ENCODE measurements at regions not wholly inside any gene's neighbourhood (a gene's known extent, or its start where the extent isn't known, plus 50 kb on each side); places are given as distances from the start of the nearest gene placed in this dataset.

DNA sequence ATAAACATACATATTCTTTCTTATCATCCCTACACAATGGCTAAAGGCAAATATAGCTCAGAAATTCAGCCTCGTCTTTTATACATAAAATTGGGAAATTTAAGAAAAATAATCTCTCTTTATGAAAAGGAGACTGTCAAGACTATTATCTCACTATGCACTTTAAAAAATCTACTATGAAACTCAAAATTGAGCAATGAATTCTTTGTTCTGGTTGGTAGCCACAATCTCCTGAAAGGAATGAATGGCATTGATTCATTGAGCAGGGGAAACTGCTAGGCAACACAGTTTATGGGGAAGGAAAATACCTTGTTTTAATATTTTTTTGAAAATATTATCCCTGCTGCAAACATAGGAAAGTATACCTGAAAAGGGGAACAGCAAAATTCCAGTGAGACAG is 397.1 kb downstream of the RAB28 start (continued):
- TF ChIP-seq, protein P1, sequence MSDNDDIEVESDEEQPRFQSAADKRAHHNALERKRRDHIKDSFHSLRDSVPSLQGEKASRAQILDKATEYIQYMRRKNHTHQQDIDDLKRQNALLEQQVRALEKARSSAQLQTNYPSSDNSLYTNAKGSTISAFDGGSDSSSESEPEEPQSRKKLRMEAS (IDR thresholded peaks at IDR 0.05), result no peak
- TF ChIP-seq GABPA (IDR thresholded peaks at IDR 0.05 in 1 of 2, conservative IDR thresholded peaks at IDR 0.05 in 1 of 2) (no peak), NR2F2 (IDR thresholded peaks at IDR 0.05) (no peak), SP1 (IDR thresholded peaks at IDR 0.05) (no peak), HNF4A (conservative IDR thresholded peaks at IDR 0.05) (no peak), HNF4G (IDR thresholded peaks at IDR 0.05) (no peak)

DNA sequence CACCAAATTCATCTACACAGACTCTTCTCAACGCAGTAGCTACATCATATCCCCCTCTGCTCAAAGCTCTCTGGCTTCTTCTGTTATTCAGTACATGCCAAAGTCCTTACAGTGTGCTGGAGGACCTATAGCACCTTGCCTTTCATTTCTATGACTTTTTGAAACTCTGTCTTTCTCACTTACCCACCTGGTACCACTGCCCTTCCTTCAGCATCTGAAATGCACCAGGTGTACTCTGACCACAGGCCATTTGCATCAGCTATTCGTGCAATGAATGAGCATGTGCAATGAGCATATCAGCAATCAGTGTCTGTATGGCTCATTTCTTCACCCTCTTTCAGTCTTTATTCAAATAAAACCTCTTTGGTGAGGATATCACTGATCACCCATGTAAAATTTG is 399.9 kb downstream of the RAB28 start:
- Histone ChIP-seq H3K9ac (ENCODE audit: low read depth in 1 of 2, low read length in 2 of 2) (no peak overlapping the region), H3K4me1 (ENCODE audit: control insufficient read depth in 4 of 4, insufficient read depth in 4 of 4, low read length in 3 of 4) (peaks cover 0 to 4% (median 2%) of the 10 kb centered on the region in 4 donors), H3K36me3 (ENCODE audit: control insufficient read depth in 4 of 4, insufficient read depth in 3 of 4, low read depth in 1 of 4, low read length in 3 of 4) (no peaks in the 10 kb centered on the region), H3K4me3 (ENCODE audit: low read depth in 1 of 3, low read length in 3 of 3) (no peak overlapping the region), H3K27ac (ENCODE audit: low read depth in 1 of 2, low read length in 2 of 2) (no peak overlapping the region), H3K27me3 (ENCODE audit: control insufficient read depth in 4 of 4, insufficient read depth in 4 of 4, low read length in 3 of 4) (no peaks in the 10 kb centered on the region), H3K9me3 (ENCODE audit: control insufficient read depth in 4 of 4, low read length in 3 of 4) (peaks cover 0 to 9% (median 5%) of the 10 kb centered on the region in 4 donors)
- DNase-seq (ENCODE audit: low spot score), result no peak
- no peak for TF ChIP-seq SP1 (IDR thresholded peaks at IDR 0.05)
- TF ChIP-seq FOXA2 (IDR thresholded peaks at IDR 0.05), result no peak
- TF ChIP-seq, protein P2, sequence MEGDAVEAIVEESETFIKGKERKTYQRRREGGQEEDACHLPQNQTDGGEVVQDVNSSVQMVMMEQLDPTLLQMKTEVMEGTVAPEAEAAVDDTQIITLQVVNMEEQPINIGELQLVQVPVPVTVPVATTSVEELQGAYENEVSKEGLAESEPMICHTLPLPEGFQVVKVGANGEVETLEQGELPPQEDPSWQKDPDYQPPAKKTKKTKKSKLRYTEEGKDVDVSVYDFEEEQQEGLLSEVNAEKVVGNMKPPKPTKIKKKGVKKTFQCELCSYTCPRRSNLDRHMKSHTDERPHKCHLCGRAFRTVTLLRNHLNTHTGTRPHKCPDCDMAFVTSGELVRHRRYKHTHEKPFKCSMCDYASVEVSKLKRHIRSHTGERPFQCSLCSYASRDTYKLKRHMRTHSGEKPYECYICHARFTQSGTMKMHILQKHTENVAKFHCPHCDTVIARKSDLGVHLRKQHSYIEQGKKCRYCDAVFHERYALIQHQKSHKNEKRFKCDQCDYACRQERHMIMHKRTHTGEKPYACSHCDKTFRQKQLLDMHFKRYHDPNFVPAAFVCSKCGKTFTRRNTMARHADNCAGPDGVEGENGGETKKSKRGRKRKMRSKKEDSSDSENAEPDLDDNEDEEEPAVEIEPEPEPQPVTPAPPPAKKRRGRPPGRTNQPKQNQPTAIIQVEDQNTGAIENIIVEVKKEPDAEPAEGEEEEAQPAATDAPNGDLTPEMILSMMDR (IDR thresholded peaks at IDR 0.05; ENCODE audit: low read depth, low read length, missing input control), result no peak
- TF ChIP-seq HNF4G (IDR thresholded peaks at IDR 0.05), result no peak
- TF ChIP-seq JUND (IDR thresholded peaks at IDR 0.05), result no peak
- no peak for TF ChIP-seq RAD21 (IDR thresholded peaks at IDR 0.05)
- TF ChIP-seq FOXA1 (IDR thresholded peaks at IDR 0.05), result no peak
- no peak for TF ChIP-seq YY1 (IDR thresholded peaks at IDR 0.05)
- no peak for TF ChIP-seq HNF4A (conservative IDR thresholded peaks at IDR 0.05)
- WGBS, result 83% methylated on average over 2 of the region's 2 CpGs

DNA sequence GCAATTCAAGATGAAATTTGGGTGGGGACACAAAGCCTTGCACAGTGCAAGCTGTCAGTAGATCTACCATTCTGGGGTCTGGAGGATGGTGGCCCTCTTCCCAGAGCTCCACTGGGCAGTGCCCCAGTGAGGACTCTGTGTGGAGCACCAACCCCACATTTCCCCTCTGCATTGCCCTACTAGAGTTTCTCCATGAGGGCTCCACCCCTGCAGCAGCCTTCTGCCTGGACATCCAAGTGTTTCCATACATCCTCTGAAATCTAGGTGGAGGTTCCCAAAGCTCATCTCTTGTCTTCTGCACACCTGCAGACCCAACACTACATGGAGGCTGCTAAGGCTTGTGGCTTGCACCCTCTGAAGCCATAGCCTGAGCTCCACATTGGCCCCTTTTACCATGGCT is 402.3 kb downstream of the RAB28 start:
- Histone ChIP-seq H3K9me3 (ENCODE audit: control insufficient read depth in 4 of 4, low read length in 3 of 4) (peaks cover 0 to 9% (median 5%) of the 10 kb centered on the region in 4 donors), H3K4me3 (ENCODE audit: low read depth in 1 of 3, low read length in 3 of 3) (no peak overlapping the region), H3K9ac (ENCODE audit: low read depth in 1 of 2, low read length in 2 of 2) (no peak overlapping the region), H3K36me3 (ENCODE audit: control insufficient read depth in 4 of 4, insufficient read depth in 3 of 4, low read depth in 1 of 4, low read length in 3 of 4) (no peaks in the 10 kb centered on the region), H3K4me1 (ENCODE audit: control insufficient read depth in 4 of 4, insufficient read depth in 4 of 4, low read length in 3 of 4) (peaks cover 0 to 8% (median 5%) of the 10 kb centered on the region in 4 donors), H3K27me3 (ENCODE audit: control insufficient read depth in 4 of 4, insufficient read depth in 4 of 4, low read length in 3 of 4) (no peaks in the 10 kb centered on the region), H3K27ac (ENCODE audit: low read depth in 1 of 2, low read length in 2 of 2) (no peak overlapping the region)
- no peak for DNase-seq (ENCODE audit: low spot score)
- no peak for TF ChIP-seq FOXA1 (IDR thresholded peaks at IDR 0.05)
- TF ChIP-seq, protein P1 (IDR thresholded peaks at IDR 0.05), result no peak
- TF ChIP-seq HNF4G (IDR thresholded peaks at IDR 0.05), result no peak
- TF ChIP-seq, protein P2 (IDR thresholded peaks at IDR 0.05; ENCODE audit: low read depth, low read length, missing input control), result no peak
- no peak for TF ChIP-seq HNF4A (conservative IDR thresholded peaks at IDR 0.05)
- TF ChIP-seq RXRA (IDR thresholded peaks at IDR 0.05), result no peak
